GM08714 (cell line): ENCODE measurements at regions not wholly inside any gene's neighbourhood (a gene's known extent, or its start where the extent isn't known, plus 50 kb on each side); places are given as distances from the start of the nearest gene placed in this dataset.

Experiments
- H3K4me3 ChIP-seq: fragments of 200-500 bp; sonication (Bioruptor generic); 2 replicates; pipeline ENCODE4 v1.5.1; 2014; ENCODE audit warnings: mild to moderate bottlenecking, low read length, inconsistent platforms
- ZNF274 ChIP-seq: IDR thresholded peaks from 2 replicates; pipeline ENCODE4 v1.6.1; 2012; ENCODE audit warnings: mild to moderate bottlenecking, low read depth, low read length

DNA sequence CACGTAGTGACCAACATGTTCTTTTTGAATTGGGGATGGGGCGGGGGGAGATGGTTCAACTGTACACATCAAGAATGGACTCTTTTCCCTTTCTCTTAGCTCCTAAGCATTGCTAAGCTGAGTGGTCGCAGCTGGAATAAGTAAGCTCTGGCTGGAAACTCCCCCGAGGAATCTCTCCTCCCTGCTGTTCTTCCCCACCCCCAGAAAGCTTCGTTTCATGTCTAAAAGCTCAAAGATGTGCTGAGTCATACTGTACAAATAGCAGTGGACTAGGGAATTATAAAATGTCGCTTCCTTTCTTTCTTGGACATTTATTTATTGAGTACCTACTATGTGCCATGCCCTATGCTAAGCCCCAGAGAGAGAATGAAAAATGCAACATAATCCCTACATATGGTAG lies 191.1 kb upstream of the ADO start:
- no peak for TF ChIP-seq ZNF274
- H3K4me3 ChIP-seq: no peak overlapping the region

GRCh38 chr10:62613859-62614258 lies 190.7 kb upstream of the ADO start:
- H3K4me3 ChIP-seq: no peak overlapping the region
- no peak for TF ChIP-seq ZNF274

DNA sequence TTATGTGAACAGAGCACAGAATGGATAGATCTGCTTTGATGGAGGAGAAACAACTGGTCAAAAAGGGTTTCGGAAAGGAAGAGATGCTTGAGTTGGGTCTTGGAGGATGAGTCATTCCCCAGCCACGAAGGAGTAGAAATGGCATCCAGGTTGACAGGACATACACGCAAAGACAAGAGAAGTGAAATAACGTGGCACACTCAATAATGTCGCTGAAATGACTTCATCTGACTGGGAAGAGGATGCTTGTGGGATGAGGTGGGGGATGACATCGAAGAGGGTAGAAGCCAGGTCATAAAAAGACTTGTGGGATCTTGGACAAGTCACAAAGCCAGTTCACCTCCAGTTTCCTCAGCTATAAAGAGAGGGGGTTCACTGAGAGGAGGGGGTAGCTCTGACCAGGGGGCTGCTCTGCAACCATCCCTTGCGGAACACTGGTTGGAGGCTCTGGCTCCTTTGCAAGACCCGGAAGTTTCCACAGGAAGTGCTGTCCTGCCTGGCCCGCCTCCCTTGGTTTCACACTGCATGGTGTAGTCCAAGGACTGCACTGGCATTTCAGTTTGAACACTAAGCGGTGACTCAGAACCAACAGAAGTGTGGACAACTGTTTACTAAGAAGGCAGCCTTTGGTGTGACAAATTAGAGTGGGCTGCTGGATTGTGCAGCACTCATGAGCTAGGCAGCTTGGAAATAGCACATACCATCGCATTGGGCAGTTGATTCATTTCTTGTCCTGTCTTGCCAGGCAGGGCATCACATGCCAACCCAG lies 189.9 kb upstream of the ADO start:
- no peak overlapping the region for H3K4me3 ChIP-seq
- no peak for TF ChIP-seq ZNF274

GRCh38 chr10:62616885-62617590 lies 187.5 kb upstream of the ADO start:
- no peak for TF ChIP-seq ZNF274
- no peak overlapping the region for H3K4me3 ChIP-seq

GRCh38 chr10:62617652-62618051 lies 186.9 kb upstream of the ADO start:
- H3K4me3 ChIP-seq: no peak overlapping the region
- no peak for TF ChIP-seq ZNF274

GRCh38 chr10:62618054-62618453 lies 186.5 kb upstream of the ADO start:
- no peak overlapping the region for H3K4me3 ChIP-seq
- TF ChIP-seq ZNF274: no peak

GRCh38 chr10:62618576-62619412 lies 185.7 kb upstream of the ADO start:
- H3K4me3 ChIP-seq: no peak overlapping the region
- no peak for TF ChIP-seq ZNF274

GRCh38 chr10:62619413-62619738 lies 185.1 kb upstream of the ADO start:
- TF ChIP-seq ZNF274: no peak
- H3K4me3 ChIP-seq: no peak overlapping the region

- no peak overlapping the region for H3K4me3 ChIP-seq
- TF ChIP-seq ZNF274: no peak
Observed at GRCh38 chr10:62620491-62620890, 184.0 kb upstream of the ADO start.

DNA sequence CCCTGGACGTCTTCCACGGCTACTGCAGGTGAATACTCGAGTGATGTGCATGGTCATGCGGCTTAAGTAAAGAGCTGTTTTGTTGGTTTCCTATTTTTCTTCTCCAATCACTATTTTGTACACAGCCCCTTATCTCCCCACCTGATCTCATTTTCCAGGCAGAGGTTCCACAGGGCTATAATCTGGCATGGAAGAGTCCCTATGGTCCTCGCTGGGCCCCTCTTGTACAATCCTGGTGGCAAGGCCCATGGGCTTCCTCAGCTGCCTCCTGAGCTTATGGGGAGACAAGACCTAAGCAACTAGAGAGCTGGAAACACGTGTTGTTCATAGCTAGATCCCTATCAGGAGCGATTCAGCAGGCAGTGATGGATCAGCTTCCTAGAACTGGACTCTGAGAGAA lies 181.3 kb upstream of the ADO start:
- TF ChIP-seq ZNF274: no peak
- no peak overlapping the region for H3K4me3 ChIP-seq

GRCh38 chr10:62625484-62625883 lies 179.0 kb upstream of the ADO start:
- H3K4me3 ChIP-seq: no peak overlapping the region
- TF ChIP-seq ZNF274: no peak

DNA sequence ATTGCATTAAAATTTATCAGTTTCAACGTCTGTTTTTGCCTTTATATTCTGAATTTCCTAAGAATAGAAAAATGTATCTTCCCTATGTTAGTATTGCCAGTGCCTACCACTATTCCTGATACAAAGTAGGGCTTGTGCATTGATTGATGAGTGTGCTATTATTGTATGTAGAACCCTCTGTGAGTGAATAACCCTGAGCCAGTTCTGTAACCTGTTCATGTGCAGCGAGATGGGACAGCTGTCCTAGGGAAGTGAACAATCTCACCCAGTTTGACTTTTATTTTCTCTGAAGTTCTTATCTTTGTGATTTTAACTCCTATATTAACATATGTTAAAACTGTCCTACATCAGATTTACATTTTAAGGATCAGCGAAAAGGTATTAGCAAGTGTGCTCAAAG lies 178.4 kb upstream of the ADO start:
- no peak overlapping the region for H3K4me3 ChIP-seq
- no peak for TF ChIP-seq ZNF274

GRCh38 chr10:62626817-62627216 lies 177.7 kb upstream of the ADO start:
- no peak for TF ChIP-seq ZNF274
- H3K4me3 ChIP-seq: no peak overlapping the region

DNA sequence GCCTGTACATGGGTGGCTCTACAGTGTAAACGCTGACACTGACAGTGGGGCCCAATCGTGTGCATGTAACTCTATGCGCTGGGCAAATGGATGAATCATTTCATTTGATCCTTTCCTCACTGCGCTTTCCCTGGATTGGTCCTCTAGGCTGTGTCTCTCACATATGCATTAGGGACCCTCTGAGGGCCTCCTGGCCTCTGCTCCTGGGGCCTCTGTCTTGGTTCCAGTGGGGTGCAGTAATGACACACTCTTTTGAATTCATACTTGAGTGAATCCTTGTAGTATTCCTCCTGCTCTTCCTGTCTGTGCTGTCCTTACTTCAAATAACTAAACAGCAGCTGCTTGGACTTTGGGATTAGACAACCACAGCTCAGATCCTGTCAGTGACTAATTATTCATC lies 176.5 kb upstream of the ADO start:
- TF ChIP-seq ZNF274: no peak
- H3K4me3 ChIP-seq: no peak overlapping the region

DNA sequence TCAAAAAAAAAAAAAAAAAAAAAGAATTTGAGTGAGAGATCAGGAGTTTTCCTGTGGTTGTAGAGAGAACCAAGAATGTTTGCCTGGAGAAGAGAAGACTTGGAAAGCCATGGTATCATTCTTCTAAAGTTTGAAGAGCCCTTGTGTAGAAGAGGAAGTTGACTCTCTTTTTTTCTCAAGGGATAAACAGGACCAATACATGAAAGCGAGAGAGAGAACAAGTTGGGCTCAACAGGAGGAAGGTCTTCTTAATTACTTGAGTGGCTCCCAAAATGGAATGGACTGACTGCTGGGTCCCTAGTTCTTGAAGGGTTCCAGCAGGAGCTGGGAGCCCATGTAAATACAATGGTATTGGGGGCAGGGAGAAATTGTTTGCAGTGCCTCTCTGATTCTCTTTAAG lies 173.3 kb upstream of the ADO start:
- no peak for TF ChIP-seq ZNF274
- H3K4me3 ChIP-seq: no peak overlapping the region
